ENCODE measurements at regions not wholly inside any gene's neighbourhood (a gene's known extent, or its start where the extent isn't known, plus 50 kb on each side); places are given as distances from the start of the nearest gene placed in this dataset.
"Not testable (repeated sequence)": the region's sequence is repeated elsewhere in the genome, so short reads cannot be mapped to it uniquely, and the experiment has no call there.

GRCh38 chr13:27327633-27328032 is 57.0 kb downstream of the RASL11A start:
- DNase-seq: no peak

- no peak for DNase-seq
Measured at GRCh38 chr13:27329210-27329609, 58.6 kb downstream of the RASL11A start.

- peak; percentile 68 for DNase-seq
Measured at GRCh38 chr13:27334774-27335435, 64.3 kb downstream of the RASL11A start.

- DNase-seq: no peak
Measured at GRCh38 chr13:27336014-27336673, 65.5 kb downstream of the RASL11A start.

GRCh38 chr13:27338207-27338606 is 67.6 kb downstream of the RASL11A start:
- no peak for DNase-seq

DNA sequence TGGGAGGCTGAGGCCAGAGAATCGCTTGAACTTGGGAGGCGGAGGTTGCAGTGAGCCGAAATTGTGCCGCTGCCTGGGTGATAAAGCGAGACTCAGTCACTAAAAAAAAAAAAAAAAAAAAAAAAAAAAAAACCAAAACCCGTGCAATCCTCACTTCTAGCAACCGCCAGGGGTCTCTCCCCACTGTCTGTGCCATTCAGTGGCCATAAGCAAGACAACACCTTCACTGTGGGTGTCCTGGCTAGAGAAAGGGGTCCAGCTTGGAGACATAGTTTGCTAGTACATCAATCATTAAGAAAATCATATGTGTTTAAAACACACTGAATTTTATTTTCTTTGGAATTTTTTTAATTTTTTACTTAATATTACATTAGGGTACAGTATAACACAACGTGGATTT is 68.2 kb downstream of the RASL11A start:
- no peak for DNase-seq

DNA sequence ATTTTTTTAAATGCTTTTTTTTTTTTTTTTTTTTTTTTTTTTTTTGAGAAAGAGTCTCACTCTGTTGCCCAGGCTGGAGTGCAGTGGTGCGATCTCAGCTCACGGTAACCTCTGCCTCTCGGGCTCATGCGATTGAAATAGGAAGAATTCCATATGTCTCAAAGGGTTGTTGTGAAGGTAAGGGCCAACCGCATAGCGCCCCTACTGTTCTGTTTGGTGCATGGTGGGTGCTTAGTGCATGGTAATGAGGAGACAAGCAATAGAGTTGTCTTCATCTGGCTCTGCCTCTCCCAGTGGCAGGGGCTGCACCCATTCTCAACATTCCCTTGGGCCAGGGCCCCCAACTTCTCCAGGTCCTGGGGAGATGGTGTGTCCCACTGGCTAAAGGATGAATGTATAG is 68.7 kb downstream of the RASL11A start:
- peak; percentile 44 for DNase-seq

DNA sequence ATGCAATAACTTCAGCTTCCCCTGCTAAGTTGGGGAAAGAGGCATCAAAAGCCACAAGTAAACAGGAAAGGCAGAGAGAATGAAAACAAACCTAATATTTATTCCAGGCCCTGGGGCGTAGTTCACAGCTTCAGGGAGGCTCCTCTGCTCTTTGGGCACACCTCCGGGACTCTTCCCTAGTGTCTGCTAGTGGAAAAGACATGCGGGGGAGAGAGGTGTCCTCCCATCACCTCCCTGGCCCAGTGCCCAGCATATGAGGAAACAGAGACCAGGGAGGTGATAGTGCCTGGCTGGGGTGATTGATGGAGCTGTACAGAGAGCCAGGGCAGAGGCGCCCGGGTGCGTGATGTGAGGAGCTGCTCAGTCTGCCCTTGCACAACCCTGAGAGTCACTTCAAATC is 71.0 kb downstream of the RASL11A start:
- no peak for DNase-seq

DNA sequence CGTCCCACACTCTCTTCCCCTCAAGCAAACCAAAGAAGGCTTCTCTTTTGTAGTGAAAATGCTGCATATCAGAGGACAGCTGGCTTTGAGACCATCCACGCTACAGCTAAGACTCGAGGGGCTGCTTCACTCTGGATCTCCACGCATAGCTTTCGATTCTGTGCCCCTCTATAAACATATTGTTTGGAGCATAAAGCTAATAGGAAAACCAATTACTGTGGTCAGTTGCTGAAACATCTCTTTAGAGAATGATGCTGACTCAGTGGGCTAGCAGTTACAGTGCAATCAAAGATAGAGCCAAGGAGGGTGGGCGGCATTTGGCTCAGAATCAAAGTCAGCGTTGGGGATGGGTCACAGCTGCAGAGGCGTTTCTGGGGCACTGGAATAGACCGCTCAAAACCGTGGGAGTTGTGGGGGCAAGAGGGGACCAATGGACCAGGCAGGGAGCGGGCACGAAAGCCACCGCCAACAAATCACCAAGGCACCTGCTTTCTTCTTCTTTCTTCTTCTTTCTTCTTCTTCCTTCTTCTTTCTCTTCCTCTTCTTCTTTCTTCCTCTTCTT is 76.7 kb downstream of the RASL11A start:
- DNase-seq: no peak

DNA sequence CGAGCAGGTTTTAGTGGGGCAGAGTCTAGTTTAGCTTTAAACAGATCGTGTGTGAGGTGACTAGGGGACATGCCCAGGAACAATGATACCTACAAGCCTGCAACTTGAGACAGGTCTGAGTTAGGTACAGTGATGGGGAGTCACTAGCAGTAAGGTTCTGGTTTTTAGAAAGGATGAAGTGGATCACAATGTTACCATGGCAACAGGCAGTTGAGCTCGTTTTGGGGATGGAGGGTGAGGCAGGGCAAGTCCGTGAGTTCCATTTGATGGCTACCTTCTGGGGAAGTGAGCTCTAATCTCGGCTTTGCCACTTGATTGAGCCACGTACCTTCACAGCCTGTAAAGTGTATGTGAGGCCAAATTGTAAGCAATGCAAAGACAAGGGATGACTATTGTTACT is 76.0 kb upstream of the GTF3A start:
- DNase-seq: no peak

GRCh38 chr13:27349458-27349857 is 75.0 kb upstream of the GTF3A start:
- no peak for DNase-seq

- not testable (repeated sequence) for DNase-seq
Measured at GRCh38 chr13:27350825-27351224, 73.6 kb upstream of the GTF3A start.

GRCh38 chr13:27352698-27353097 is 71.7 kb upstream of the GTF3A start:
- no peak for DNase-seq

DNA sequence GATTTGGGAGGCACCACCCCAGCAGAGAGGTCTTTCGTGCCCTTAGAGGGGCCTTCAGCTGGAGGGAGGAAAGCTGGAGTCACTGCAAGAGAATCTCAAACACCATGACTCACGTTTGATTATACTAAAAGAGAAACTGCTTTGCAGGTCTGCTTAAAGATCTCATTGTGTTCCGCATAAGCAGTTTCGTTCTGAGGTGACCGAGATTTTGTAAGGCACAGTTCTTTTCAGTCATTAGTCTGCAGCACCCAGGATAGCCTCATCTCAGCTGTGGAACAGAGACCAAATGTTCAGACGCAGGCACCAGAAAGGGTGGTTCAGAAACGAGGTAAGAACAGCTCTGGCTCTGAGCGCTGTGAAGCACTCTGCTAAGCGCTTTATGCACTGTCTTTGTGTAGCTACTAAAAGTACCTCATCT is 71.2 kb upstream of the GTF3A start:
- peak; percentile 45 for DNase-seq

DNA sequence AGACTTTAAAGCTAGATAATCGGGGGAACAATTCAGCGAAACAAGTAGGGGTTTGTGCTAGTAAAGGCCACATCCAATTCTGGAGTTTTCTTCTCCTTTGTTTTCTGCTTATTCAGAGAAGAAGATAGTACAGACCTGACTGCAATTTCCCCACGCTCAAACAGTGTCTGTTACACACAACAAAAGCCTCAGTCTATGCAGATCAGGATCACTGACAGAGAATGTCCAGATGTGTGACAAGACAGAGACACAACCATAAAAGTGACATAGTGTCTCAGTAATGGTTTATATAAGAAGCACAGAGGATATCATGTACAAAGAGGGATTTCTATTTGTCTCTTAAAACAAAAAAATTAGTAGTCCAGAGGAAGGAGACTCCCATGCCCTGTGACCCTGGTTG is 70.7 kb upstream of the GTF3A start:
- no peak for DNase-seq

- peak; percentile 29 for DNase-seq
Measured at GRCh38 chr13:27354379-27354778, 70.0 kb upstream of the GTF3A start.

GRCh38 chr13:27355894-27356293 is 68.5 kb upstream of the GTF3A start:
- DNase-seq: no peak

DNA sequence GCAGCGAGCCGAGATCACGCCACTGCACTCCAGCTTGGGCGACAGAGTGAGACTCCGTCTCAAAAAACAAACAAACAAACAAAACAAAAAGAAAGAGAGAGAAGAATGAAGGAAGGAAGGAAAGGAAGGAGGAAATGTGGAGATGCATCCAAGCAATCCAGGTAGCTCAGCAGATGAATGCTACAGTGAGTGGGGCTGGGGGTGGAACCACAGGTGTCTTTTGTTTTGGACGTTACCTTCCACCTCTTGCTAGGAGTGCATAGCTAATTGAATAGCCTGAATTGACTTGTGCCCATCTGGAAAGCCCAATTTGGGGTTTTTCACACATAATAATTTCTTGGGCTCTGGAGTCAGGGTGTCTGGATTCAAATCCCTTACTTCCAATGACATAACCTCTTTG is 66.0 kb upstream of the GTF3A start:
- DNase-seq: no peak

GRCh38 chr13:27359199-27359821 is 65.1 kb upstream of the GTF3A start:
- DNase-seq: peak; percentile 59

- DNase-seq: no peak
Measured at GRCh38 chr13:27360562-27360961, 63.9 kb upstream of the GTF3A start.

- peak; percentile 62 for DNase-seq
Measured at GRCh38 chr13:27362064-27362751, 62.2 kb upstream of the GTF3A start.

- not testable (repeated sequence) for DNase-seq
Measured at GRCh38 chr13:27363637-27364036, 60.8 kb upstream of the GTF3A start.

DNA sequence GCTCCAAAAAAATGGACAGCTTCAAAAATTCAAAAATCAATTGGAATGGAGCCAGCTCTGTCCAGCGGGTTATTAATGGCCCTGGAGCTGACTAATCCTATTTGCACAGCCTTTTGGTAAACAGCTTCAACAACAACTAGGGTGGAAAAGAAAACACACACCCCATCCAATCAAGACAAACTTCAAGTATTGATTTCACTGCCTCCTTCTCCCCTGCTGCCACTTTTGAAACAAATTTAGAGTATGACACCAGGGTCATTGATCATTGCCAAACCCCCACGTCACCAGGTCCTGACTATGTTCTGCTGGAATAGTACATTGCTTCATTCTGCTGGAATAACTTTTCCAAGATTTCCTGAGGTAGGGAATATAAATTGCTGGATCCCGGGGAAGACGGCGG is 56.8 kb upstream of the GTF3A start:
- no peak for DNase-seq
